ENCODE measurements at regions not wholly inside any gene's neighbourhood (a gene's known extent, or its start where the extent isn't known, plus 50 kb on each side); places are given as distances from the start of the nearest gene placed in this dataset.

DNA sequence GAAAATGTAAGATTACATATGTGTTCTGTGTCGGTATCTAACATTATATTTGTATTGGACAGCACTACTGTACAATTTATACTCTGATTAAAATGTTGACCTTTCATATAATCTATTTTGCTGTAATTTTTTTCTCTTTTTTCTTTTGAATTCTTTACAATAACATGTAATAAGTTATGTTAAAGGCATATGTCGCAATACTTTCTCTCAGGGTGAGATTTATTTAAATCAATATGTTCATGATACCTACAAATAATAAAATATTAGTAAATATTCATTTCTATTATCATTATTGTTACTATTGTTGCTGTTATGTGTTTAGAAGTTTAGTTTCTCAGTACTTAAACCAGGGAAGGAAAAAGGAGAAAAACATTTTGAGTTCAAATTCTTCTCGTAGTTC, 807.4 kb downstream of the STIM2 start:
- DNase-seq (ENCODE audit: low read depth in 2 of 2), result no peak
- TF ChIP-seq, protein P1, sequence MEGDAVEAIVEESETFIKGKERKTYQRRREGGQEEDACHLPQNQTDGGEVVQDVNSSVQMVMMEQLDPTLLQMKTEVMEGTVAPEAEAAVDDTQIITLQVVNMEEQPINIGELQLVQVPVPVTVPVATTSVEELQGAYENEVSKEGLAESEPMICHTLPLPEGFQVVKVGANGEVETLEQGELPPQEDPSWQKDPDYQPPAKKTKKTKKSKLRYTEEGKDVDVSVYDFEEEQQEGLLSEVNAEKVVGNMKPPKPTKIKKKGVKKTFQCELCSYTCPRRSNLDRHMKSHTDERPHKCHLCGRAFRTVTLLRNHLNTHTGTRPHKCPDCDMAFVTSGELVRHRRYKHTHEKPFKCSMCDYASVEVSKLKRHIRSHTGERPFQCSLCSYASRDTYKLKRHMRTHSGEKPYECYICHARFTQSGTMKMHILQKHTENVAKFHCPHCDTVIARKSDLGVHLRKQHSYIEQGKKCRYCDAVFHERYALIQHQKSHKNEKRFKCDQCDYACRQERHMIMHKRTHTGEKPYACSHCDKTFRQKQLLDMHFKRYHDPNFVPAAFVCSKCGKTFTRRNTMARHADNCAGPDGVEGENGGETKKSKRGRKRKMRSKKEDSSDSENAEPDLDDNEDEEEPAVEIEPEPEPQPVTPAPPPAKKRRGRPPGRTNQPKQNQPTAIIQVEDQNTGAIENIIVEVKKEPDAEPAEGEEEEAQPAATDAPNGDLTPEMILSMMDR (IDR thresholded peaks at IDR 0.05; ENCODE audit: low read depth, low read length), result no peak
- H3K4me3 ChIP-seq (replicated peaks in 1 of 2; ENCODE audit: low read depth in 2 of 2, low read length in 2 of 2), result no peak overlapping the region

DNA sequence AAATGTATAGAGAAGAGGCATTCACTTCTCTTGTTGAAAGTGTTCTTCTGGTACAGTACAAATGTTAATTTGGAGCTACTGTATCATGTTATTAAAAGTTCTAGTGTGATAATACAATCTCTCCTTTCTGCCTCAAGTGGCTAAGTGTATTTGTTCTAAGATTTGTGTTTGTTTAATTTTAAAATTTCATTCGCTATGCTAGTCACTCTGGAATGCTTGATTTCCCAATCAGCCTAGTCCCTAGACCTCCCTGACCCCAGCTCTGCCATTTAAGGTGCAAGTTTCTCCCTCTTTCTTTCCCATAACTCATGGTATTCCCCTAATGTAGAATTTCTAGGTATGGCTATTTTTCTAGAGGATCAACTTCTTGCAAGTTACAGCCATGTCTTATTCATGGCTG, 817.4 kb downstream of the STIM2 start:
- no peak for DNase-seq (ENCODE audit: low read depth in 2 of 2)
- H3K4me3 ChIP-seq (replicated peaks in 1 of 2; ENCODE audit: low read depth in 2 of 2, low read length in 2 of 2), result no peak overlapping the region
- TF ChIP-seq, protein P1 (IDR thresholded peaks at IDR 0.05; ENCODE audit: low read depth, low read length), result no peak

DNA sequence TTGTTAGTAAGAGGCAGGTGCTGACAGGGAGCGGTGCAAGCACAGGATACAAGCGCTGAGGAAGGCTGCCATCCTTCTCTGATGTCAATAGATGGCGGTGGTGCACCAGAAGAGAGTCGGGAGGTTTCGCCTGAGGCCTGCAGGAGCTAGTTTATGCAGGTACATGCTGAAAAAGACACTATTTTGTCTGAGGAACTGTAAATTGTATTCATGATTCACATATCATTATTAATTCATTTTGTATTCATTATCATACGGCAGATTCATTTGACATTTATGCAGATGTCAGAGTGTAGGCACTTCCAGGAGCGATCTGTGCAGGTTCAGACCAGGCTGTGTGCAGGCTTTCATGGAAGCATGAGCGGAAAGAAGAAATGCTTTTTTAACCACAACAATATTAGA, 824.0 kb downstream of the STIM2 start:
- DNase-seq (ENCODE audit: low read depth in 2 of 2), result peak; percentile 43 to 62
- no peak overlapping the region for H3K4me3 ChIP-seq (replicated peaks in 1 of 2; ENCODE audit: low read depth in 2 of 2, low read length in 2 of 2)
- TF ChIP-seq, protein P1 (IDR thresholded peaks at IDR 0.05; ENCODE audit: low read depth, low read length), result peak; percentile 77

DNA sequence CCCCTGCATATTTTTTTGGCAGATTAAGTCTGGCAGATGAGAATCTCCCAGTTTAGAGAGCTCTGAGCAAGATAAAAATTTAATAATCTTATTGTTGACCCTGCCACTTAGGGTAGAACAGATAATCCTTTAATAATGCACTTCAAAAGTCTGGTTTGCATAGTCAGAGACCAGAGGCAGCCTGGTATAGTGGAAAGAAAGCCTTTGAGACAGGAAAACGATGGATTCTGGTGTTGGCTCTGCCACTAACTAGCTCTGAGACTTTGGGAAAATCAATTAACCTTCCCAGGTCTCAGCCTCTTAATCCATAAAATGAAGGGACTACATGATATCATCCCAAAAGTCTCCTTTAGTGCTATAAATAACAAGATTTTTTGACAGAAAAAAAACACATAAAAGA, 824.5 kb downstream of the STIM2 start:
- DNase-seq (ENCODE audit: low read depth in 2 of 2), result no peak
- TF ChIP-seq, protein P1 (IDR thresholded peaks at IDR 0.05; ENCODE audit: low read depth, low read length), result no peak

DNA sequence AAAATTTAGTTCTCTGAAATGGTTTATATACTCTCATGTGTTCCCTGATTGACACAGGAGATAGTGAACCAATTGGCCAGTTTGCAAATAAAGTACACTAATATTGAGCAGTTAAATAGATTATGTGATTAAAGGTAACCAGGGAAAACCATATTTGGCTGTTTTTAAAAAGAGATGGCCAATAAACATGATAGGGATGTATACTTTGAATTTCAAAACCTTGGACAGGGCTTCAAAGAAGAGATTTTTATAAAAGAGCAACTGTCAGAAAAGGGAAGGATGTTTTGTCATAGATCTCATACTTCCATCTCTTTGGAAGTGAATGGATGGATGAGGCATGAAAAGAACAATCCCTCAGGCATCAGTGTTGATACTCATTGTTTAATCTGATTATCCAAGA, 825.3 kb downstream of the STIM2 start:
- no peak overlapping the region for H3K4me3 ChIP-seq (replicated peaks in 1 of 2; ENCODE audit: low read depth in 2 of 2, low read length in 2 of 2)
- no peak for DNase-seq (ENCODE audit: low read depth in 2 of 2)
- TF ChIP-seq, protein P1 (IDR thresholded peaks at IDR 0.05; ENCODE audit: low read depth, low read length), result no peak

More for the DNA sequence above, 824.5 kb downstream of the STIM2 start:
- H3K4me3 ChIP-seq (replicated peaks in 1 of 2; ENCODE audit: low read depth in 2 of 2, low read length in 2 of 2), result no peak overlapping the region

DNA sequence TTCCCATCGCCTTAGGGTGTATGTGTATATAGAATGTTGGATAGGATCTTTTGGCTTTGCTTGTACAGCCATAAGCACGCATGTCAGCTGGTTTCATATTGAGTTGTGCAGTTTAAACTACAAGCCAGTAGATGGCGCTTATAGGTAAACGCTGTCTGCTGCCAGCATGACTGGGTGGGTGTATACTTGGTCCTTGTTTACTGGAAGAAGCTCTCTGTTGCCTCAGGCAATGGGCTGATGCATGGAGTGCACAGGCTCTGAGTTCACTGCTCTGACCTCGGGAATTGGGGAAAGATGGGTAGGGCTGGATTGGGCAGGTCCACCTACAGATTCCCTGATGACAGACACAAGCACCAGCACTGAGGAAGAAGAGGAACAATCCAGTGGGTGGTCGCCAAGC, 831.5 kb downstream of the STIM2 start:
- TF ChIP-seq, protein P1 (IDR thresholded peaks at IDR 0.05; ENCODE audit: low read depth, low read length), result peak; percentile 28
- DNase-seq (ENCODE audit: low read depth in 2 of 2), result peak; percentile 5 to 43

More for the DNA sequence above, 831.5 kb downstream of the STIM2 start:
- no peak overlapping the region for H3K4me3 ChIP-seq (replicated peaks in 1 of 2; ENCODE audit: low read depth in 2 of 2, low read length in 2 of 2)

All from cardiac fibroblast (primary cell).